Stomach (tissue), 4 donors: ENCODE measurements at regions not wholly inside any gene's neighbourhood (a gene's known extent, or its start where the extent isn't known, plus 50 kb on each side); places are given as distances from the start of the nearest gene placed in this dataset.

Experiments used
- CTCF ChIP-seq, 7 experiments: fragments of 450-650 bp in 4 of 7; fragments of 200-600 bp in 3 of 7; sonication (generic) in 3 of 7; IDR thresholded peaks; one replicate each; pipeline ENCODE4 v1.5.1; 2016 to 2019; ENCODE audit warnings: antibody characterized with exemption in 7 of 7, control low read depth in 2 of 7, mild to moderate bottlenecking in 1 of 7
- POLR2A ChIP-seq, 4 donors: fragments of 450-650 bp; IDR thresholded peaks; one replicate each; pipeline ENCODE4 v1.6.1; 2016; ENCODE audit warnings: antibody characterized with exemption in 4 of 4, control low read depth in 2 of 4, mild to moderate bottlenecking in 1 of 4, moderate library complexity in 1 of 4

- no peak for TF ChIP-seq POLR2A (IDR thresholded peaks at IDR 0.05)
- TF ChIP-seq CTCF (IDR thresholded peaks at IDR 0.05), result no peak
These were observed 559.7 kb upstream of the ZEB2 start for GRCh38 chr2:145079641-145080040.
